OCI-LY3 (cell line): ENCODE measurements at regions not wholly inside any gene's neighbourhood (a gene's known extent, or its start where the extent isn't known, plus 50 kb on each side); places are given as distances from the start of the nearest gene placed in this dataset.

Experiments used
- H2AFZ ChIP-seq: fragments of 200-600, 300-600 bp; shearing (Covaris generic); 2 replicates; pipeline ENCODE4 v1.6.0; 2014; ENCODE audit warnings: antibody characterized with exemption, low read depth, low read length
- H3K27ac ChIP-seq: fragments of 200-600, 300-600 bp; sonication (generic); 2 replicates; pipeline ENCODE4 v1.5.1; 2014; ENCODE audit warnings: mild to moderate bottlenecking, low read length, moderate library complexity, mixed read lengths
- H3K27me3 ChIP-seq: fragments of 200-600, 300-600 bp; sonication (generic); 2 replicates; pipeline ENCODE4 v1.6.1; 2014; ENCODE audit warnings: low read depth, low read length, mixed read lengths
- H3K36me3 ChIP-seq: fragments of 200-600, 300-600 bp; sonication (generic); replicated peaks from 2 replicates; pipeline ENCODE3; 2014; ENCODE audit warnings: low read depth, low read length, mixed read lengths
- H3K4me1 ChIP-seq: fragments of 300-600, 200-600 bp; sonication (generic); 2 replicates; pipeline ENCODE4 v1.6.1; 2014; ENCODE audit warnings: low read length, mixed read lengths
- H3K4me2 ChIP-seq: fragments of 200-600, 300-600 bp; sonication (generic); 2 replicates; pipeline ENCODE4 v1.6.1; 2014; ENCODE audit warnings: low read length, mixed read lengths
- H3K4me3 ChIP-seq: fragments of 300-600, 200-600 bp; sonication (generic); 2 replicates; pipeline ENCODE4 v1.5.1; 2014; ENCODE audit warnings: antibody characterized with exemption, mild to moderate bottlenecking, low read length, moderate library complexity
- H3K79me2 ChIP-seq: fragments of 300-600, 200-600 bp; shearing (Covaris generic); 2 replicates; pipeline ENCODE4 v1.6.1; 2014; ENCODE audit warnings: mild to moderate bottlenecking, low read length, mixed read lengths
- H3K9ac ChIP-seq: fragments of 300-600, 200-600 bp; shearing (Covaris generic); 2 replicates; pipeline ENCODE4 v1.6.0; 2014; ENCODE audit warnings: mild to moderate bottlenecking, low read length, moderate library complexity
- H3K9me3 ChIP-seq: fragments of 200-600, 300-600 bp; shearing (Covaris generic); 2 replicates; pipeline ENCODE4 v1.6.1; 2014; ENCODE audit warnings: low read length, mixed read lengths; ENCODE audit not compliant: insufficient read depth
- H4K20me1 ChIP-seq: fragments of 200-600, 300-600 bp; sonication (generic); 2 replicates; pipeline ENCODE4 v1.6.1; 2016; ENCODE audit warnings: low read length, mixed read lengths; ENCODE audit not compliant: insufficient read depth
- CTCF ChIP-seq: fragments of 200-600, 300-600 bp; sonication (generic); IDR thresholded peaks from 2 replicates; pipeline ENCODE4 v1.5.1; 2014; ENCODE audit warnings: antibody characterized with exemption, low read length, low read depth
- EZH2phosphoT487 ChIP-seq: fragments of 200-600 bp; shearing (Covaris generic); IDR thresholded peaks from 2 replicates; pipeline ENCODE4 v1.6.1; 2018; ENCODE audit warnings: antibody characterized with exemption, mixed run types, low read depth

- no peak for TF ChIP-seq EZH2phosphoT487
- no peak for TF ChIP-seq CTCF
- Histone ChIP-seq H3K4me2 (no peak overlapping the region), H3K9me3 (no peaks in the 10 kb centered on the region), H3K27ac (no peak overlapping the region), H3K4me1 (peaks cover 14% of the 10 kb centered on the region), H3K79me2 (no peaks in the 10 kb centered on the region), H4K20me1 (no peaks in the 10 kb centered on the region), H3K4me3 (no peak overlapping the region), H3K9ac (no peak overlapping the region), H2AFZ (no peak overlapping the region), H3K36me3 (no peaks in the 10 kb centered on the region), H3K27me3 (no peaks in the 10 kb centered on the region)
These were observed 346.4 kb upstream of the RIOK2 start for GRCh38 chr5:97529354-97529985.

DNA sequence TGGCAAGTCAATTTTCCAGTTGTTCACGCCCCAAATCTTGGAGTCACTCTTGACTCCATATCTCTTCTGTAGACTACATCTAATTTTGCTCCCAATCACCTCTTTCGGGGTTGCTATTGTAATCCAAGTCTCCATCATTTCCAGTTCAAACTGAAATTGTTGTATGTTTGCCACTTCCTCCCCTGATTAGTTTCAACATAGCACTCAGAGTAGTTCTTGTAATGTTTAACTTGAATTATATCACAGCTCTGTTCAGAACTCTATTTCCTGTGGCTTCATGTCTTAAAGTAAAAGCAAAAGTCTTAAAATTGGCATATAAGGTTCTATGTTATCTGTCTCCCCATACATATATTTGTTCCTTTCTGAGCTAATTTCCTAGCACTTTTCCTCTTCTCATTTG is 348.5 kb upstream of the RIOK2 start:
- Histone ChIP-seq H4K20me1 (no peaks in the 10 kb centered on the region), H3K79me2 (no peaks in the 10 kb centered on the region), H3K27ac (no peak overlapping the region), H3K9ac (no peak overlapping the region), H3K27me3 (no peaks in the 10 kb centered on the region), H3K4me2 (no peak overlapping the region), H2AFZ (no peak overlapping the region), H3K36me3 (no peaks in the 10 kb centered on the region), H3K4me1 (peaks cover 9% of the 10 kb centered on the region), H3K4me3 (no peak overlapping the region), H3K9me3 (no peaks in the 10 kb centered on the region)
- TF ChIP-seq EZH2phosphoT487, result no peak
- no peak for TF ChIP-seq CTCF

DNA sequence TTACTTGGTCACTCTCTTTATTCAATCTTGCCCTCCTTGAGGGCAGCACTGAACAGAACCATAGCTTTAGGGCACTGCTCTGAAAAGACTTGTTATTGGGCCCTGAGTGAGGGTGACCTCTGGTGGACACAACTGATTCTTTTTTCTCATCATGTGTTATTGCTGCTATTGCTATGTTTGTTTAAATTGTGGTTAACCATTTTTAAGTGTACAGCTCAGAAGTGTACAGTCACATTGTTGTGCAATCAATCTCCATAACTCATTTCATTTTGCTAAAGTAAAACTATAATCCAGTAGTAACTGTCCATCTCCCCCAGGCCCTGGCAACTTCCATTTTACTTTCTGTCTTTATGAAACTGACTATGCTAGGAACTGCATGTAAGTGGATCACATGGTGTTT is 351.1 kb upstream of the RIOK2 start:
- H3K4me1 ChIP-seq, result peaks cover 9% of the 10 kb centered on the region
- H2AFZ ChIP-seq, result no peak overlapping the region
- H3K4me2 ChIP-seq, result no peak overlapping the region
- H3K79me2 ChIP-seq, result no peaks in the 10 kb centered on the region
- no peaks in the 10 kb centered on the region for H3K27me3 ChIP-seq
- H3K9ac ChIP-seq, result no peak overlapping the region
- TF ChIP-seq EZH2phosphoT487, result no peak
- TF ChIP-seq CTCF, result peak; percentile 64
- no peaks in the 10 kb centered on the region for H4K20me1 ChIP-seq
- no peaks in the 10 kb centered on the region for H3K9me3 ChIP-seq
- no peak overlapping the region for H3K4me3 ChIP-seq
- no peaks in the 10 kb centered on the region for H3K36me3 ChIP-seq
- no peak overlapping the region for H3K27ac ChIP-seq

- no peak overlapping the region for H3K4me2 ChIP-seq
- no peak overlapping the region for H3K27ac ChIP-seq
- no peaks in the 10 kb centered on the region for H4K20me1 ChIP-seq
- no peak overlapping the region for H2AFZ ChIP-seq
- H3K79me2 ChIP-seq, result no peaks in the 10 kb centered on the region
- H3K36me3 ChIP-seq, result no peaks in the 10 kb centered on the region
- TF ChIP-seq EZH2phosphoT487 (no peak), CTCF (no peak)
- peaks cover 2% of the 10 kb centered on the region; the same call in 1 of the 2 replicates for H3K4me1 ChIP-seq
- H3K9me3 ChIP-seq, result no peaks in the 10 kb centered on the region
- H3K27me3 ChIP-seq, result no peaks in the 10 kb centered on the region
- no peak overlapping the region for H3K4me3 ChIP-seq
- no peak overlapping the region for H3K9ac ChIP-seq
These were observed 353.6 kb upstream of the RIOK2 start for GRCh38 chr5:97536683-97537082.
